ENCODE measurements at regions not wholly inside any gene's neighbourhood (a gene's known extent, or its start where the extent isn't known, plus 50 kb on each side); places are given as distances from the start of the nearest gene placed in this dataset.

GRCh38 chr4:60450054-60450453 lies 750.1 kb upstream of the ADGRL3 start:
- no peak overlapping the region for H2BK5ac ChIP-seq (ENCODE audit: low read length)
- H4K8ac ChIP-seq (ENCODE audit: low read depth, low read length) = no peak overlapping the region
- H3K23ac ChIP-seq (ENCODE audit: low read length) = no peak overlapping the region
- H2AK5ac ChIP-seq (ENCODE audit: low read length) = no peak overlapping the region
- H3K79me1 ChIP-seq (ENCODE audit: low read length) = no peaks in the 10 kb centered on the region
- DNase-seq = peak; percentile 2
- H2BK120ac ChIP-seq (ENCODE audit: low read depth, low read length) = no peak overlapping the region
- no peak overlapping the region for H2BK15ac ChIP-seq (replicated peaks; ENCODE audit: low read depth)
- H3K18ac ChIP-seq (ENCODE audit: low read length) = no peak overlapping the region
- H3K4ac ChIP-seq (ENCODE audit: low read depth, low read length) = no peak overlapping the region
- H3K4me1 ChIP-seq (ENCODE audit: control insufficient read depth, low read depth, low read length) = no peaks in the 10 kb centered on the region
- no peaks in the 10 kb centered on the region for H3K79me2 ChIP-seq (ENCODE audit: control insufficient read depth, insufficient read depth, low read length)
- no peak overlapping the region for H3K56ac ChIP-seq (ENCODE audit: low read length)
- no peak overlapping the region for H4K5ac ChIP-seq (ENCODE audit: low read length)
- H3K9ac ChIP-seq (ENCODE audit: low read length) = no peak overlapping the region
- H3K27ac ChIP-seq (ENCODE audit: low read depth, low read length) = no peak overlapping the region
- H3K36me3 ChIP-seq (ENCODE audit: control insufficient read depth, insufficient read depth, low read length) = no peaks in the 10 kb centered on the region
- H3K4me3 ChIP-seq (ENCODE audit: low read length) = no peak overlapping the region
- H3K4me2 ChIP-seq (ENCODE audit: low read length) = no peak overlapping the region
- H3K27me3 ChIP-seq (ENCODE audit: insufficient read depth, low read length, poor library complexity) = no peaks in the 10 kb centered on the region
- WGBS (ENCODE audit: extremely low coverage, insufficient coverage, low lambda C conversion rate) = no CpG with 5 or more reads among the region's 1 CpG

DNA sequence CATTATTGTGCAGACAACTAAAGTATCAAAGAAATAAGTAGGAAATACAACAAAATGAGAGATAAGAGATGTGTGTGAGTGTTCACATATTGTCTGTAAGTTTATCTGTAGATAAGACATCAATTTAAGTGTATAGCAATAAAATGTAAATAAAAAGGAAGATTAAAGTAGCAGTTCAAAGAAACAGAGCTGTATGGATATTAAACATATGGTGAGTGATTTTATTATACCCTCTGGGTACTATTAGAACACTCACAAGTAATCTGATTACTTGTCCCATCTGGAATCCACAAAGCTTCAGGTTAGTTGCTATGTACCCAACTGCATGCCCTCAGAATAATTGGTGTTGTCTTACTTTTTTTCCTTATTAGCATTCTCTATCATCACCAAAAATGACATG lies 747.9 kb upstream of the ADGRL3 start:
- Histone ChIP-seq H3K4me3 (ENCODE audit: low read length) (no peak overlapping the region), H3K27me3 (ENCODE audit: insufficient read depth, low read length, poor library complexity) (no peaks in the 10 kb centered on the region), H3K27ac (ENCODE audit: low read depth, low read length) (no peak overlapping the region), H3K79me2 (ENCODE audit: control insufficient read depth, insufficient read depth, low read length) (no peaks in the 10 kb centered on the region), H4K8ac (ENCODE audit: low read depth, low read length) (no peak overlapping the region), H3K4ac (ENCODE audit: low read depth, low read length) (no peak overlapping the region), H3K4me2 (ENCODE audit: low read length) (no peak overlapping the region), H3K18ac (ENCODE audit: low read length) (no peak overlapping the region), H3K79me1 (ENCODE audit: low read length) (no peaks in the 10 kb centered on the region), H4K5ac (ENCODE audit: low read length) (no peak overlapping the region), H2BK5ac (ENCODE audit: low read length) (no peak overlapping the region), H3K9ac (ENCODE audit: low read length) (no peak overlapping the region), H2BK120ac (ENCODE audit: low read depth, low read length) (no peak overlapping the region), H2BK15ac (replicated peaks; ENCODE audit: low read depth) (no peak overlapping the region), H3K36me3 (ENCODE audit: control insufficient read depth, insufficient read depth, low read length) (no peaks in the 10 kb centered on the region), H3K4me1 (ENCODE audit: control insufficient read depth, low read depth, low read length) (no peaks in the 10 kb centered on the region), H3K56ac (ENCODE audit: low read length) (no peak overlapping the region), H2AK5ac (ENCODE audit: low read length) (no peak overlapping the region), H3K23ac (ENCODE audit: low read length) (no peak overlapping the region)
- DNase-seq = no peak

- H4K5ac ChIP-seq (ENCODE audit: low read length) = no peak overlapping the region
- no peak overlapping the region for H3K4me2 ChIP-seq (ENCODE audit: low read length)
- H3K27ac ChIP-seq (ENCODE audit: low read depth, low read length) = no peak overlapping the region
- no peaks in the 10 kb centered on the region for H3K79me2 ChIP-seq (ENCODE audit: control insufficient read depth, insufficient read depth, low read length)
- no CpG with 5 or more reads among the region's 1 CpG for WGBS (ENCODE audit: extremely low coverage, insufficient coverage, low lambda C conversion rate)
- H3K4me3 ChIP-seq (ENCODE audit: low read length) = no peak overlapping the region
- H3K27me3 ChIP-seq (ENCODE audit: insufficient read depth, low read length, poor library complexity) = no peaks in the 10 kb centered on the region
- no peaks in the 10 kb centered on the region for H3K79me1 ChIP-seq (ENCODE audit: low read length)
- no peak overlapping the region for H3K56ac ChIP-seq (ENCODE audit: low read length)
- no peaks in the 10 kb centered on the region for H3K36me3 ChIP-seq (ENCODE audit: control insufficient read depth, insufficient read depth, low read length)
- no peak for DNase-seq
- no peak overlapping the region for H4K8ac ChIP-seq (ENCODE audit: low read depth, low read length)
- no peak overlapping the region for H2BK5ac ChIP-seq (ENCODE audit: low read length)
- no peak overlapping the region for H3K4ac ChIP-seq (ENCODE audit: low read depth, low read length)
- H2BK15ac ChIP-seq (replicated peaks; ENCODE audit: low read depth) = no peak overlapping the region
- H2BK120ac ChIP-seq (ENCODE audit: low read depth, low read length) = no peak overlapping the region
- H3K18ac ChIP-seq (ENCODE audit: low read length) = no peak overlapping the region
- H3K23ac ChIP-seq (ENCODE audit: low read length) = no peak overlapping the region
- no peaks in the 10 kb centered on the region for H3K4me1 ChIP-seq (ENCODE audit: control insufficient read depth, low read depth, low read length)
- H2AK5ac ChIP-seq (ENCODE audit: low read length) = no peak overlapping the region
- no peak overlapping the region for H3K9ac ChIP-seq (ENCODE audit: low read length)
Observed at GRCh38 chr4:60455380-60455779, 744.7 kb upstream of the ADGRL3 start.

- H3K4me1 ChIP-seq (ENCODE audit: control insufficient read depth, low read depth, low read length) = no peaks in the 10 kb centered on the region
- H4K8ac ChIP-seq (ENCODE audit: low read depth, low read length) = no peak overlapping the region
- no peak overlapping the region for H3K23ac ChIP-seq (ENCODE audit: low read length)
- H2BK15ac ChIP-seq (replicated peaks; ENCODE audit: low read depth) = no peak overlapping the region
- no peak overlapping the region for H3K27ac ChIP-seq (ENCODE audit: low read depth, low read length)
- no peak overlapping the region for H2BK120ac ChIP-seq (ENCODE audit: low read depth, low read length)
- no CpG with 5 or more reads among the region's 1 CpG for WGBS (ENCODE audit: extremely low coverage, insufficient coverage, low lambda C conversion rate)
- DNase-seq = no peak
- H3K36me3 ChIP-seq (ENCODE audit: control insufficient read depth, insufficient read depth, low read length) = no peaks in the 10 kb centered on the region
- no peak overlapping the region for H3K4me3 ChIP-seq (ENCODE audit: low read length)
- H3K18ac ChIP-seq (ENCODE audit: low read length) = no peak overlapping the region
- no peak overlapping the region for H2AK5ac ChIP-seq (ENCODE audit: low read length)
- H3K56ac ChIP-seq (ENCODE audit: low read length) = no peak overlapping the region
- H3K4ac ChIP-seq (ENCODE audit: low read depth, low read length) = no peak overlapping the region
- no peak overlapping the region for H2BK5ac ChIP-seq (ENCODE audit: low read length)
- no peak overlapping the region for H3K4me2 ChIP-seq (ENCODE audit: low read length)
- no peak overlapping the region for H4K5ac ChIP-seq (ENCODE audit: low read length)
- no peak overlapping the region for H3K9ac ChIP-seq (ENCODE audit: low read length)
- H3K79me1 ChIP-seq (ENCODE audit: low read length) = no peaks in the 10 kb centered on the region
- H3K27me3 ChIP-seq (ENCODE audit: insufficient read depth, low read length, poor library complexity) = no peaks in the 10 kb centered on the region
- H3K79me2 ChIP-seq (ENCODE audit: control insufficient read depth, insufficient read depth, low read length) = no peaks in the 10 kb centered on the region
Observed at GRCh38 chr4:60461551-60461950, 738.6 kb upstream of the ADGRL3 start.

GRCh38 chr4:60463857-60464502 lies 736.1 kb upstream of the ADGRL3 start:
- Histone ChIP-seq H2AK5ac (ENCODE audit: low read length) (no peak overlapping the region), H3K27ac (ENCODE audit: low read depth, low read length) (no peak overlapping the region), H4K5ac (ENCODE audit: low read length) (no peak overlapping the region), H3K4ac (ENCODE audit: low read depth, low read length) (no peak overlapping the region), H3K27me3 (ENCODE audit: insufficient read depth, low read length, poor library complexity) (no peaks in the 10 kb centered on the region), H4K8ac (ENCODE audit: low read depth, low read length) (no peak overlapping the region), H3K23ac (ENCODE audit: low read length) (no peak overlapping the region), H3K4me3 (ENCODE audit: low read length) (no peak overlapping the region), H3K18ac (ENCODE audit: low read length) (no peak overlapping the region), H3K9ac (ENCODE audit: low read length) (no peak overlapping the region), H2BK120ac (ENCODE audit: low read depth, low read length) (no peak overlapping the region), H2BK5ac (ENCODE audit: low read length) (no peak overlapping the region), H3K56ac (ENCODE audit: low read length) (no peak overlapping the region), H3K36me3 (ENCODE audit: control insufficient read depth, insufficient read depth, low read length) (no peaks in the 10 kb centered on the region), H3K4me1 (ENCODE audit: control insufficient read depth, low read depth, low read length) (no peaks in the 10 kb centered on the region), H3K79me1 (ENCODE audit: low read length) (no peaks in the 10 kb centered on the region), H3K4me2 (ENCODE audit: low read length) (no peak overlapping the region), H2BK15ac (replicated peaks; ENCODE audit: low read depth) (no peak overlapping the region), H3K79me2 (ENCODE audit: control insufficient read depth, insufficient read depth, low read length) (no peaks in the 10 kb centered on the region)
- DNase-seq = peak; percentile 42
- no CpG with 5 or more reads among the region's 4 CpGs for WGBS (ENCODE audit: extremely low coverage, insufficient coverage, low lambda C conversion rate)

DNA sequence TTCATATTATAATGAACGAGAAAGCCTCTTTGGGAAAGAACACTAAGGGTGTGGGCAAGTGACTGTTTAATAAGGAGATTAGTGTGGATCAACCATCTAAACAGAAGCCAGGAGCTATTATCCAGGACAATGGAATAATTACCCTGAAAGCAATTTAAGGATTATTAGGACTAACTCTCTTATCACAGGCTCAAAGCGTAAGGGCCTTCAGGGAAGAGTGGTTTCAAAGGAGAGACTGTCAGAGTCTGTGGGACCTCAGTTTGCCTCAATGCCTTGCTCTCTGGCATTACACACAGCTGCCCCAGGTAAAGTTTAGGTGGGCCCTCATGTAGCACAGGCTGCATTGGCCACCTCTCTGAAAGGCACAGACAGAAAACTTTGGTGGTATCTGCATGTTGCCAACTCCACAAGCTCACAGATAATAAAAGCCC lies 717.2 kb upstream of the ADGRL3 start:
- no peak overlapping the region for H3K4ac ChIP-seq (ENCODE audit: low read depth, low read length)
- peak; percentile 23 for DNase-seq
- no peak overlapping the region for H2AK5ac ChIP-seq (ENCODE audit: low read length)
- H3K18ac ChIP-seq (ENCODE audit: low read length) = no peak overlapping the region
- H3K9ac ChIP-seq (ENCODE audit: low read length) = no peak overlapping the region
- no peak overlapping the region for H3K4me3 ChIP-seq (ENCODE audit: low read length)
- H3K36me3 ChIP-seq (ENCODE audit: control insufficient read depth, insufficient read depth, low read length) = no peaks in the 10 kb centered on the region
- no peak overlapping the region for H3K56ac ChIP-seq (ENCODE audit: low read length)
- H3K79me1 ChIP-seq (ENCODE audit: low read length) = no peaks in the 10 kb centered on the region
- H3K4me2 ChIP-seq (ENCODE audit: low read length) = no peak overlapping the region
- no peaks in the 10 kb centered on the region for H3K4me1 ChIP-seq (ENCODE audit: control insufficient read depth, low read depth, low read length)
- no peak overlapping the region for H2BK5ac ChIP-seq (ENCODE audit: low read length)
- H4K5ac ChIP-seq (ENCODE audit: low read length) = no peak overlapping the region
- no peak overlapping the region for H3K27ac ChIP-seq (ENCODE audit: low read depth, low read length)
- no peak overlapping the region for H2BK15ac ChIP-seq (replicated peaks; ENCODE audit: low read depth)
- H3K27me3 ChIP-seq (ENCODE audit: insufficient read depth, low read length, poor library complexity) = no peaks in the 10 kb centered on the region
- no peak overlapping the region for H3K23ac ChIP-seq (ENCODE audit: low read length)
- H2BK120ac ChIP-seq (ENCODE audit: low read depth, low read length) = no peak overlapping the region
- H4K8ac ChIP-seq (ENCODE audit: low read depth, low read length) = no peak overlapping the region
- H3K79me2 ChIP-seq (ENCODE audit: control insufficient read depth, insufficient read depth, low read length) = no peaks in the 10 kb centered on the region
- WGBS (ENCODE audit: extremely low coverage, insufficient coverage, low lambda C conversion rate) = no CpG with 5 or more reads among the region's 2 CpGs

All from mesendoderm (in vitro differentiated cells).